Keratinocyte (primary cell): ENCODE measurements at regions not wholly inside any gene's neighbourhood (a gene's known extent, or its start where the extent isn't known, plus 50 kb on each side); places are given as distances from the start of the nearest gene placed in this dataset.

ENCODE experiments used
- DNase-seq: peaks from one replicate; pipeline ENCODE4 v3.0.0-alpha.2; 2011; ENCODE audit warnings: low read depth, missing footprints, low spot score
- FAIRE-seq: peaks from 2 replicates; lab custom pipeline; 2011; peaks lifted over from hg19 to GRCh38; lab: Jason Lieb, UNC
- H2AFZ ChIP-seq: 2 replicates; pipeline ENCODE4 v1.6.0; 2012; ENCODE audit warnings: low read length, control low read depth, inconsistent platforms; ENCODE audit not compliant: control insufficient read depth
- H3K27ac ChIP-seq: 2 replicates; pipeline ENCODE4 v1.5.1; 2011; ENCODE audit warnings: low read length; ENCODE audit not compliant: control insufficient read depth, insufficient read depth
- H3K27me3 ChIP-seq: 3 replicates; pipeline ENCODE4 v1.6.0; 2011; ENCODE audit warnings: low read length; ENCODE audit not compliant: control insufficient read depth, insufficient read depth; ENCODE audit errors: extremely low read depth
- H3K36me3 ChIP-seq, 2 experiments: 2 replicates in 1 of 2; 3 replicates in 1 of 2; pipeline ENCODE4 v1.5.1; 2011; ENCODE audit warnings: low read length in 2 of 2, mild to moderate bottlenecking in 1 of 2; ENCODE audit not compliant: control insufficient read depth in 2 of 2, insufficient read depth in 2 of 2; ENCODE audit errors: extremely low read depth in 1 of 2
- H3K4me1 ChIP-seq: 3 replicates; pipeline ENCODE4 v1.5.1; 2011; ENCODE audit warnings: low read length; ENCODE audit not compliant: control insufficient read depth, insufficient read depth; ENCODE audit errors: extremely low read depth
- H3K4me2 ChIP-seq: 3 replicates; pipeline ENCODE4 v1.6.0; 2011; ENCODE audit warnings: low read depth, low read length; ENCODE audit not compliant: control insufficient read depth, insufficient read depth; ENCODE audit errors: extremely low read depth
- H3K4me3 ChIP-seq, 3 experiments: fragments of 200-600 bp in 1 of 3; sonication (generic) in 1 of 3; 2 replicates in 2 of 3; 3 replicates in 1 of 3; pipeline ENCODE4 v1.5.1; 2011 to 2016; ENCODE audit warnings: low read length in 3 of 3, mild to moderate bottlenecking in 3 of 3, control low read depth in 2 of 3, inconsistent platforms in 1 of 3, low read depth in 1 of 3, mixed read lengths in 1 of 3, mixed run types in 1 of 3, moderate library complexity in 1 of 3; ENCODE audit not compliant: control insufficient read depth in 2 of 3, insufficient read depth in 2 of 3; ENCODE audit errors: extremely low read depth in 1 of 3
- H3K79me2 ChIP-seq: 2 replicates; pipeline ENCODE4 v1.6.0; 2012; ENCODE audit warnings: low read length; ENCODE audit not compliant: control insufficient read depth, insufficient read depth
- H3K9ac ChIP-seq: 3 replicates; pipeline ENCODE4 v1.6.0; 2011; ENCODE audit warnings: low read length; ENCODE audit not compliant: control insufficient read depth, insufficient read depth; ENCODE audit errors: extremely low read depth
- H3K9me1 ChIP-seq: 3 replicates; pipeline ENCODE4 v1.6.0; 2011; ENCODE audit warnings: low read length; ENCODE audit not compliant: control insufficient read depth, insufficient read depth; ENCODE audit errors: extremely low read depth
- H3K9me3 ChIP-seq: 2 replicates; pipeline ENCODE4 v1.5.1; 2012; ENCODE audit warnings: low read depth, low read length; ENCODE audit not compliant: control insufficient read depth
- H4K20me1 ChIP-seq: 3 replicates; pipeline ENCODE4 v1.6.0; 2011; ENCODE audit warnings: low read length; ENCODE audit not compliant: control insufficient read depth, insufficient read depth; ENCODE audit errors: extremely low read depth
- EZH2 ChIP-seq: IDR thresholded peaks from one replicate; pipeline ENCODE4 v1.6.1; 2012; ENCODE audit warnings: inconsistent platforms, mild to moderate bottlenecking, low read length, moderate library complexity
- dilution Hi-C: fragments of 300-500 bp; cut with MboI; formaldehyde crosslinking; loops from one replicate; pipeline ENCODE4 v1.7.0; 2020; ENCODE audit warnings: low sequenced_read_pairs; ENCODE audit not compliant: extremely low pct_ligation_motif_present
- TF ChIP-seq, protein P1 (sequence below), 3 experiments: IDR thresholded peaks in 1 of 3; conservative IDR thresholded peaks in 1 of 3; optimal IDR thresholded peaks in 1 of 3; 2 replicates in 2 of 3; 3 replicates in 1 of 3; pipeline versions ENCODE3 to v1.5.1; 2011; ENCODE audit warnings: low read length in 3 of 3, mild to moderate bottlenecking in 3 of 3, moderate library complexity in 2 of 3, control low read depth in 1 of 3, inconsistent platforms in 1 of 3; ENCODE audit not compliant: insufficient read depth in 2 of 3; ENCODE audit errors: extremely low read depth in 1 of 3

DNA sequence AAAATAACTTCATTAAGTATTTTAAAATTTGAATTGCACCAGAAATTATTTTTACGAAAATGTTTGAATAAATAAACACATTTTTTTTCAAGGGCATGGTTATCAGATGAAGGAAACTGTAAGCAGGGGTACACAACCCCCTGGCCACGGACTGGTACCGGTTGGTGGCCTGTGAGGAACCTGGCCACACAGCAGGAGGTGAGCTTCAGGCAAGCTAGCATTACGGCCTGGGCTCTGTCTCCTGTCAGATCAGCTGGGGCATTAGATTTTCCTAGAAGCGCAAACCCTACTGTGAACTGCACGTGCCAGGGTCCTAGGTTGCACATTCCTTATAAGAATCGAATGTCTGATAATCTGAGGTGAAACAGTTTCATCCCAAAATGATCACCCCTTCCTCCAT, 1499.7 kb upstream of the AGA start:
- no peak overlapping the region for H3K4me2 ChIP-seq
- H4K20me1 ChIP-seq, result no peaks in the 10 kb centered on the region
- H3K4me3 ChIP-seq, result no peak overlapping the region
- TF ChIP-seq EZH2, result no peak
- TF ChIP-seq, protein P1, sequence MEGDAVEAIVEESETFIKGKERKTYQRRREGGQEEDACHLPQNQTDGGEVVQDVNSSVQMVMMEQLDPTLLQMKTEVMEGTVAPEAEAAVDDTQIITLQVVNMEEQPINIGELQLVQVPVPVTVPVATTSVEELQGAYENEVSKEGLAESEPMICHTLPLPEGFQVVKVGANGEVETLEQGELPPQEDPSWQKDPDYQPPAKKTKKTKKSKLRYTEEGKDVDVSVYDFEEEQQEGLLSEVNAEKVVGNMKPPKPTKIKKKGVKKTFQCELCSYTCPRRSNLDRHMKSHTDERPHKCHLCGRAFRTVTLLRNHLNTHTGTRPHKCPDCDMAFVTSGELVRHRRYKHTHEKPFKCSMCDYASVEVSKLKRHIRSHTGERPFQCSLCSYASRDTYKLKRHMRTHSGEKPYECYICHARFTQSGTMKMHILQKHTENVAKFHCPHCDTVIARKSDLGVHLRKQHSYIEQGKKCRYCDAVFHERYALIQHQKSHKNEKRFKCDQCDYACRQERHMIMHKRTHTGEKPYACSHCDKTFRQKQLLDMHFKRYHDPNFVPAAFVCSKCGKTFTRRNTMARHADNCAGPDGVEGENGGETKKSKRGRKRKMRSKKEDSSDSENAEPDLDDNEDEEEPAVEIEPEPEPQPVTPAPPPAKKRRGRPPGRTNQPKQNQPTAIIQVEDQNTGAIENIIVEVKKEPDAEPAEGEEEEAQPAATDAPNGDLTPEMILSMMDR (optimal IDR thresholded peaks at IDR 0.05 in 1 of 3, IDR thresholded peaks at IDR 0.05 in 1 of 3, conservative IDR thresholded peaks at IDR 0.05 in 1 of 3; ENCODE audit: extremely low read depth in 1 of 3, insufficient read depth in 2 of 3, low read length in 3 of 3), result no peak
- no peak overlapping the region for H3K27ac ChIP-seq
- DNase-seq, result no peak
- H3K79me2 ChIP-seq, result no peaks in the 10 kb centered on the region
- H3K36me3 ChIP-seq, result no peaks in the 10 kb centered on the region
- H3K9me3 ChIP-seq, result no peaks in the 10 kb centered on the region
- no peak overlapping the region for H2AFZ ChIP-seq
- dilution Hi-C loops, result no loop called here
- H3K27me3 ChIP-seq, result no peaks in the 10 kb centered on the region
- no peaks in the 10 kb centered on the region for H3K9me1 ChIP-seq
- H3K4me1 ChIP-seq, result no peaks in the 10 kb centered on the region
- H3K9ac ChIP-seq, result no peak overlapping the region
- no peak for FAIRE-seq

DNA sequence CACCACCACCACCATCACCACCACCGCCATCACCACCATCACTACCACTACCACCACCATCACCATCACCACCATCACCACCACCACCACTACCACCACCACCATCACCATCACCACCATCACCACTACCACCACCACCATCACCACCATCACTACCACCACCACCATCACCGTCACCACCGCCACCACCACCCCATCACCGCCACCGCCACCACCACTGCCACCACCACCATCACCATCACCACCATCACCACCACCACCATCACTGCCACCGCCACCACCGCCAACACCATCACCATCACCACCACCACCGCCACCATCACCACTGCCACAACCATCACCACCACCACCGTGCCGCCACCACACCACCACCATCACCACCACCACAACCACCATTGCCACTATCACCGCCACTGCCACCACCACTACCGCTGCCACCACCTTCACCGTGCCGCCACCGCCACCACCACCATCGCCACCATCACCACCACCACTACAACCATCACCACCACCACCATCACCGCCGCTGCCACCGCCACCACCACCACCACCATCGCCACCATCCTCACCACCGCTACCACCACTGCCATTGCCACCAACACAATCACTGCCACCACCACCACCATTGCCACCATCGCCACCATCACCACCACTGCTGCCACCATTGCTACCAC, 1511.3 kb upstream of the AGA start:
- Histone ChIP-seq H3K9ac (no peak overlapping the region), H3K4me2 (no peak overlapping the region), H3K4me3 (no peak overlapping the region), H3K9me1 (no peaks in the 10 kb centered on the region), H3K9me3 (peaks cover 3% of the 10 kb centered on the region), H4K20me1 (no peaks in the 10 kb centered on the region), H2AFZ (no peak overlapping the region), H3K4me1 (no peaks in the 10 kb centered on the region), H3K27ac (no peak overlapping the region), H3K36me3 (no peaks in the 10 kb centered on the region), H3K79me2 (no peaks in the 10 kb centered on the region), H3K27me3 (no peaks in the 10 kb centered on the region)
- FAIRE-seq (no peak), DNase-seq (no peak)
- TF ChIP-seq, protein P1 (optimal IDR thresholded peaks at IDR 0.05 in 1 of 3, IDR thresholded peaks at IDR 0.05 in 1 of 3, conservative IDR thresholded peaks at IDR 0.05 in 1 of 3; ENCODE audit: extremely low read depth in 1 of 3, insufficient read depth in 2 of 3, low read length in 3 of 3), result no peak
- TF ChIP-seq EZH2, result no peak
- dilution Hi-C loops, result no loop called here
